Fibroblast of the aortic adventitia (primary cell): ENCODE measurements at regions not wholly inside any gene's neighbourhood (a gene's known extent, or its start where the extent isn't known, plus 50 kb on each side); places are given as distances from the start of the nearest gene placed in this dataset.

Experiments
- DNase-seq: peaks from one replicate; pipeline ENCODE4 v3.0.0-alpha.2; 2010; ENCODE audit warnings: low read depth
- H3K4me3 ChIP-seq: 2 replicates; pipeline ENCODE4 v1.5.1; 2011; ENCODE audit warnings: low read depth, mild to moderate bottlenecking, control low read depth, low read length, moderate library complexity
- CTCF ChIP-seq: IDR thresholded peaks from 2 replicates; pipeline ENCODE4 v1.5.1; 2011; ENCODE audit warnings: mild to moderate bottlenecking, low read length, control low read depth, inconsistent platforms; ENCODE audit not compliant: insufficient read depth
- small RNA-seq: library from RNA; depleted of rRNA; stranded (forward); fragments of <200 nt; gene quantifications from one replicate; pipeline ENCODE3, GENCODE V24; 2012

- TF ChIP-seq CTCF = no peak
- H3K4me3 ChIP-seq = no peak overlapping the region
- DNase-seq = no peak
Measured at GRCh38 chr18:57299931-57300330, 52.4 kb upstream of the ST8SIA3 start.

GRCh38 chr18:57301573-57302559, 50.5 kb upstream of the ST8SIA3 start:
- no peak for TF ChIP-seq CTCF
- no peak overlapping the region for H3K4me3 ChIP-seq
- no peak for DNase-seq

Small RNA genes in the stretch of these regions (small RNA-seq; reads per million reads assigned to genes)
- gene RNU6-737P = 0.25 reads per million
